ENCODE measurements at regions not wholly inside any gene's neighbourhood (a gene's known extent, or its start where the extent isn't known, plus 50 kb on each side); places are given as distances from the start of the nearest gene placed in this dataset.

DNA sequence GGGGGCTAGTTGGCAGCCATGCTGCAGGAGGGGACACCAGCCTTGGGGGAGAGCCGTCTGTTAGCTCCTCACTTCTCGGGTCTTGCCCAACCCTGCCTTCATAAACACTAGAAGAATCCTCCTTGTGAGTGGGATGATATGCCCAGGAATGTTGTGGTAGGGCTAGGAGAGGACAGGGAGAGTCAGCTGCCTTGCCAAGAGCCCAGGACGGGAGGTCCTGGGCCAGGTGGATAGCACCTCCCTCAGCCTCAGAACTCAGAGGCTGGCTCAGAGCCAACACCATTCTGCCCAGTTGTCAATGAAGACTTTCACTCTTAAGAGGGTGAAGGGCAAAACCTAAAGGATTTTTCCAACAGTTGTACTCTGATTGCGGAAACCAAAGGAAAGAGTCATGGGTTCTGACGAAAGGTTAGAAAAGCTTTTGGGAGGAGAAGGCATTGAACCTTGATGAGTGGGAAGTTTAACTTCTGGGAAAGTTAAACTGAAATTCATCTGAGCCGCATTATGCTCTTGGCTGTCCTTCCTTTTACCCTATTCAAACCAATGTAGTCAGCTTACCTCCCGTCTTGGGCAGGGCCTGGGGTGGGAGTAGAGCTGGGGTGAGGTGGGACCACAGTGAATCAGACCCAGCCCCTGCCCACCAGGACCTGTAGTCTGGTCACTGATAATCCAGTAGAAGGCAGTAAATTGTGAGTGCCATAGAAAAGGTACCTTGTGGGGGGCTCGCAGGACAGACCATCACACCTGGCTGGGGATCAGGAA is 81.9 kb downstream of the FAM43A start:
- TF ChIP-seq, protein P1, sequence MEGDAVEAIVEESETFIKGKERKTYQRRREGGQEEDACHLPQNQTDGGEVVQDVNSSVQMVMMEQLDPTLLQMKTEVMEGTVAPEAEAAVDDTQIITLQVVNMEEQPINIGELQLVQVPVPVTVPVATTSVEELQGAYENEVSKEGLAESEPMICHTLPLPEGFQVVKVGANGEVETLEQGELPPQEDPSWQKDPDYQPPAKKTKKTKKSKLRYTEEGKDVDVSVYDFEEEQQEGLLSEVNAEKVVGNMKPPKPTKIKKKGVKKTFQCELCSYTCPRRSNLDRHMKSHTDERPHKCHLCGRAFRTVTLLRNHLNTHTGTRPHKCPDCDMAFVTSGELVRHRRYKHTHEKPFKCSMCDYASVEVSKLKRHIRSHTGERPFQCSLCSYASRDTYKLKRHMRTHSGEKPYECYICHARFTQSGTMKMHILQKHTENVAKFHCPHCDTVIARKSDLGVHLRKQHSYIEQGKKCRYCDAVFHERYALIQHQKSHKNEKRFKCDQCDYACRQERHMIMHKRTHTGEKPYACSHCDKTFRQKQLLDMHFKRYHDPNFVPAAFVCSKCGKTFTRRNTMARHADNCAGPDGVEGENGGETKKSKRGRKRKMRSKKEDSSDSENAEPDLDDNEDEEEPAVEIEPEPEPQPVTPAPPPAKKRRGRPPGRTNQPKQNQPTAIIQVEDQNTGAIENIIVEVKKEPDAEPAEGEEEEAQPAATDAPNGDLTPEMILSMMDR (IDR thresholded peaks at IDR 0.05; ENCODE audit: low read depth, low read length, poor library complexity, severe bottlenecking): no peak
- no peak for TF ChIP-seq EZH2phosphoT487 (IDR thresholded peaks at IDR 0.05; ENCODE audit: borderline replicate concordance, low read length)

Measured in DOHH2 (cell line).